ENCODE measurements at regions not wholly inside any gene's neighbourhood (a gene's known extent, or its start where the extent isn't known, plus 50 kb on each side); places are given as distances from the start of the nearest gene placed in this dataset.

DNA sequence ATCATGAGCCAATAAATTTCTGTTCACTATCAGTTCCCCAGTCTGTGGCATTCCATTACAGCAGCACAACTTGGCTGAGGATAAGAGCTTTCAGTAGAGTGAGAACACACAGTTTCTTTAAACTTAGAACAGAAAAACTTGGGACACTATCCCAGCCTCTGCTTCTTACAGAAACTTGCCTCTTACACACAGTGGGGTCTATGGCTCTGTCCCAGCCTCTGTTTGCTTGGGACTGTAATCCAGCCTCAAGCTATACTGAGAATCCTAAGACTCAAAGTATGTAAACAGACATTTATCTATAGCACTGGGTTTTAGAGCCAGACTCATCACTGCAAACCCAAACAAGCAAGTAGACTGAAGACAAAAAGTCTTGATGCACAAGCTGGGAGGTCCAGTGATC is 355.8 kb upstream of the VSTM2A start (continued):
- no peak for TF ChIP-seq ZNF77 (CRISPR knock-in tag; IDR thresholded peaks at IDR 0.05)
- TF ChIP-seq MYC (IDR thresholded peaks at IDR 0.05; ENCODE audit: low read depth, low read length) = no peak
- no peak for TF ChIP-seq MYC (CRISPR knock-in tag; IDR thresholded peaks at IDR 0.05; ENCODE audit: borderline replicate concordance, low read depth)
- TF ChIP-seq KLF10 (CRISPR knock-in tag; IDR thresholded peaks at IDR 0.05) = no peak

DNA sequence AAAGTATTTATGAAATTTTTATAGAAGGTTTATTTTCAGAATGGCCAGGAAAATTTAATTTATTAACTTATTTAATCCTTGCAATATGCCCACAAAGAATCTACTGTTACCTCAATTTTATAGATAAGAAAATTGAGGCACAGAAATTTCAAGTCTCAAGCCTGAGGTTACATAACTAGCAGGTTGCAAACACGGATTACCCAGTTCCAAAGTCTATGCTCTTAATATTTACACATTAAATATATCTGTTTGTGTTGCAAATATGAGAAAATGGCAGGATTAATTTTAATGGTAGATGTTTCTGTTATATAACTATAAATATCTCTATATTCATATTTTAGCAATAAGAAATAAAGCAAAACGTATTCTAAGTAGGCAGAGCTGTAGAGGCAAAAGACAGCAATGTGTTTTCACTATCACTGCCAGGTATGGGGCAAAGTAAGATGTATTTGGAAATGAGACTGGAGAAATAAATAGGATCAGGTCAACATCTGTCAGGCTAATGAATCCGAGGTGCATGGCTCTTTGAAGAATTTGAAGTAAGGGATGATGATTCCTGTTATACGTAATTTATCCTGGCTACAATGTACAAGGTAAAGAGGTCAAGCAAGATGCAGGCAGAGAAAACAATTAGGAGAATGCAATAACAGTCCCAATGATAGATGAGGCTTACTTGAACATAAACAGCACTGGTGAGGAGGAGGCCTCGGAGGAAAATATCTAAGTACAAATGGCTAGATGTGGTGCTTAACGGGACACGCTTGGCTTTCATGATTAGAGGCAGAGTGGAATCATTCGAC is 354.1 kb upstream of the VSTM2A start:
- in situ Hi-C loops (cut with MboI) = no loop called here
- intact Hi-C loops (cut with micrococcal nuclease) = no loop called here
- Histone ChIP-seq H3K27me3 (ENCODE audit: control insufficient read depth in 2 of 2, insufficient read depth in 2 of 2, low read length in 2 of 2) (no peaks in the 10 kb centered on the region), H3K9me1 (ENCODE audit: control insufficient read depth, insufficient read depth, low read length) (no peaks in the 10 kb centered on the region), H3K9me3 (replicated peaks; ENCODE audit: control insufficient read depth, insufficient read depth, low read depth, low read length) (no peaks in the 10 kb centered on the region), H4K20me1 (replicated peaks; ENCODE audit: control insufficient read depth, insufficient read depth, low read length) (no peaks in the 10 kb centered on the region), H3K79me2 (ENCODE audit: control insufficient read depth, insufficient read depth, low read length) (no peaks in the 10 kb centered on the region), H3K27ac (ENCODE audit: extremely low read depth, low read depth, low read length) (no peak overlapping the region), H3K9ac (ENCODE audit: insufficient read depth in 1 of 2, low read depth in 2 of 2, low read length in 2 of 2) (no peak overlapping the region), H3K4me2 (ENCODE audit: insufficient read depth, low read length) (no peak overlapping the region), H2AFZ (ENCODE audit: low read depth, low read length) (no peak overlapping the region), H3K4me3 (no peak overlapping the region), H3K36me3 (ENCODE audit: control insufficient read depth, insufficient read depth, low read length) (no peaks in the 10 kb centered on the region), H3K4me1 (replicated peaks in 1 of 2; ENCODE audit: control insufficient read depth in 2 of 2, insufficient read depth in 2 of 2, low read length in 2 of 2) (no peaks in the 10 kb centered on the region)
- BruUV-seq (replicated peaks) = no TSS peak
- ChIA-PET POLR2A (no interaction called here), CTCF (ENCODE audit: low intra/inter-chr PET ratio) (no interaction called here)
- FAIRE-seq (no peak), ATAC-seq (no peak), DNase-seq (ENCODE audit: extremely low read depth in 1 of 4, low spot score in 3 of 4) (no peak)
- TF ChIP-seq SMAD4 (CRISPR knock-in tag; conservative IDR thresholded peaks at IDR 0.05) (no peak), ZBTB1 (CRISPR knock-in tag; IDR thresholded peaks at IDR 0.05; ENCODE audit: borderline replicate concordance, low read depth) (no peak), EP400 (IDR thresholded peaks at IDR 0.05) (no peak), ILK (tag; IDR thresholded peaks at IDR 0.05; ENCODE audit: borderline replicate concordance, low read depth) (no peak), DMBX1 (CRISPR knock-in tag; IDR thresholded peaks at IDR 0.05; ENCODE audit: borderline replicate concordance) (no peak), SMAD2 (IDR thresholded peaks at IDR 0.05; ENCODE audit: low read depth, low read length) (no peak), ETV6 (IDR thresholded peaks at IDR 0.05; ENCODE audit: borderline replicate concordance in 1 of 2, low read depth in 2 of 2, low read length in 1 of 2) (no peak), ETV6 (CRISPR knock-in tag; IDR thresholded peaks at IDR 0.05; ENCODE audit: borderline replicate concordance) (no peak), ZNF354B (CRISPR knock-in tag; IDR thresholded peaks at IDR 0.05) (no peak), SREBF1 (IDR thresholded peaks at IDR 0.05; ENCODE audit: borderline replicate concordance, low read depth, low read length) (no peak), L3MBTL2 (IDR thresholded peaks at IDR 0.05) (no peak), RBM25 (IDR thresholded peaks at IDR 0.05; ENCODE audit: low read depth, low read length, severe bottlenecking) (no peak), TAF15 (IDR thresholded peaks at IDR 0.05; ENCODE audit: low read depth, low read length) (no peak), HCFC1 (IDR thresholded peaks at IDR 0.05; ENCODE audit: low read depth, low read length) (no peak)
- 0% methylated on average over 8 of the region's 8 CpGs for WGBS (ENCODE audit: insufficient coverage, low coverage, missing lambda C conversion rate)
